HG03378 (cell line): ENCODE measurements at regions not wholly inside any gene's neighbourhood (a gene's known extent, or its start where the extent isn't known, plus 50 kb on each side); places are given as distances from the start of the nearest gene placed in this dataset.

Source experiments
- ATAC-seq: cut with Tn5 transposase; IDR thresholded peaks from one replicate; pipeline ENCODE4 v1.9.1; 2021; ENCODE audit warnings: mild to moderate bottlenecking, moderate library complexity; ENCODE audit not compliant: unreplicated experiment

DNA sequence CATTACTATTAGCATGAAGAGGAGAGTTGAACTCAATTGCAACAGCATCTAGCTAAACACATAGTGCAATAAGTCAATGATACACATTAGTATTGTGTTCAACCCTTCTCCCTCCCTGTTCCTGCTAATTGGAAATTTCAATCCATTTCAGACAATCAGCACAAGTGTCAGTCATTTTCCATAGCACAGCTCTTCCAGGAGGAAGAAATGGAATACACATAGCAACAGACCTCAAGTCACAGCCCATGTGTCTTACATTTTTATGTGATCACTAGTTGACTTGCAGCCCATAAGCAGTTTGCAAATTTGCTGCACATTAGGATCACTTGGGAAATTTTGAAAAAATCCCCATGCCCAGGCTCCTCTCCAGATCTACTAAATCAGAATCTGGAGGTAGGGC, 636.9 kb downstream of the TLE4 start:
- no peak for ATAC-seq

DNA sequence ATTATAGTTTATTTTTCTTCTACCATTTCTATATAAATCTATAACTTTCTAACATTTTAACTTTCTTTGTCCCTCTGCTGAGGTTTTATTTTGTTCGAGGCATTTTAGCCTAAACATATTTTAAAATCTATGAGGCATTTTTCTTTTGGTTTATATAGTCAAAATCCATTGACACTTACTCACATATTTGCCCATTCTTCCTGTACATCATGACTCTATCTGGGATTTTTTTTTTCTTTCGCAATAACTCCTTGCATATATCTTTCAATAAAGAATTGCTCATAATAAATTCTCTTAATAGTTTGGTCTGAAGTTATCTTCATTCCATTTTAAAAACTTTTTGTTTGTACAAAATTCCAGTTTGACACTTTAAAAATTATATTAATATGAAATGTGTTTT, 632.3 kb downstream of the TLE4 start:
- ATAC-seq = no peak

DNA sequence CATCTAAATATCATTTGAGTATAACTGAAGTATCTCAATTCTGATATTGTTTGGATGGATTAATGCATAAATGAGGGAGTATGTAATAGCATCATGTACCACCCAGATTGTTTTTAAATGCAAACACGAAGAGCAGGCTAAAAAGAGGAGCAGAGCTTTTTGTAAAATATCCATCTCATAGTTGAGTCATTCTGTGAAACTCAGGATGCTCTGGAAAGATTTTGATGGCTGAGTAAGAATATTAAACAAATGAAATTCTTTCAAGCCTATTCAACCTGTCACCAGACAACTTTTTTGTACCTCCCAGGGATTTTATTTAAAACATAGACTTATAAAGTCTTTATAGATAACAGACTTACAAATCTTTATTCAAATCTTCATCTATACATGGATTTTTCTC, 625.9 kb downstream of the TLE4 start:
- ATAC-seq = no peak

DNA sequence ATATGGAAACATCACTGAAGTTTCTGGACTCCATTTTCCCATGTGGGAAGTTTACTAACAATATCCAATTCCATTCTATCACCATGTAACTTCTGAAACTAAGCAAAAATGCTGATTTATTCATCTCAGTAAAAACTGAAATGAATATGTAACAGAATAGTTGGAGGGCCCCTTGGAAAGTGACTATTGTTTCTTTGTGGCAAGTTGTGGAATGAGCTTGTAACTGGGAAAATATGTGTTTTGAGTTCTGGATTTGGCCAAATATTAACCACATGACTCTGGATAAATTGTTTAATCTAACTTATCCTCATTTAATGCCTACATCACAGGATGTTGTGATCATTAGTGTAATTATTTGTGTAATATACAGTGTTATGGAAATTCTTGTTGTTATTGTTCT, 619.3 kb downstream of the TLE4 start:
- no peak for ATAC-seq

DNA sequence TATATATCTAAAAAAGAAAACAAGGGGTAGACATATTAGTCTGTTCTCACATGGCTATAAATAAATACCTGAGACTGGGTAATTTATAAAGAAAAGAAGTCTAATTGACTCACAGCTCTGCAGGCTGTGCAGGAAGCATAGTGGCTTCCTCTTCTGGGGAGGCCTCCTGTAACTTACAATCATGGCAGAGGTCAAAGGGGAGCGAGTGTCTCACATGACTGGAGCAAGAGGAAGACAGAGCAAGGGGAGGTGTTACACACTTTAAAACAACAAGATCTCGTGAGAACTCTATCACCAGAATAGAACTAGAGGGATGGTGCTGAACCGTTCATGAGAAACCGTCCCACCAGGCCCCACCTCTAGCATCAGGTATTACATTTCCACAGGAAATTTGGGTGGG, 616.8 kb downstream of the TLE4 start:
- no peak for ATAC-seq

DNA sequence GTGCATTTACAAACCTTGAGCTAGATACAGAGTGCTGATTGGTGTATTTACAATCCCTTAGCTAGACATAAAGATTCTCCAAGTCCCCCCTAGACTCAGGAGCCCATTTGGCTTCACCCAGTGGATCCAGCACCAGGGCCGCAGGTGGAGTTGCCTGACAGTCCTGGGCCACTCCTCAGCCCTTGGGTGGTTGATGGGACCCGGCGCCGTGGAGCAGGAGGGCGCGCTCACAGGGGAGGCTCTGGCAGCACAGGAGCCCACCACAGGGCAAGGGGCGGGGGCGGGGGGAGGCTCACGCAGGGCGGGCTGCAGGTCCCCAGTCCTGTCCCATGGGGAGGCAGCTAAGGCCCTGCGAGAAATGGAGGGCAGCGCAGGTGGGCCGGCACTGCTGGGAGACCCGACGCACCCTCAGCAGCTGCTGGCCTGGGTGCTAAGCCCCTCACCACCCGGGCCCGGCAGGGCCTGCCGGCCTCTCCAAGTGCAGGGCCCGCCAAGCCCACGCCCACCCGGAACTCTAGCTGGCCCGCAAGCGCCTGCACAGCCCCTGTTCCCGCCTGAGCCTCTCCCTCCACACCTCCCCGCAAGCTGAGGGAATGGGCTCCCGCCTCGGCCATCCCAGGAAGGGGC, 613.5 kb downstream of the TLE4 start:
- ATAC-seq = no peak

DNA sequence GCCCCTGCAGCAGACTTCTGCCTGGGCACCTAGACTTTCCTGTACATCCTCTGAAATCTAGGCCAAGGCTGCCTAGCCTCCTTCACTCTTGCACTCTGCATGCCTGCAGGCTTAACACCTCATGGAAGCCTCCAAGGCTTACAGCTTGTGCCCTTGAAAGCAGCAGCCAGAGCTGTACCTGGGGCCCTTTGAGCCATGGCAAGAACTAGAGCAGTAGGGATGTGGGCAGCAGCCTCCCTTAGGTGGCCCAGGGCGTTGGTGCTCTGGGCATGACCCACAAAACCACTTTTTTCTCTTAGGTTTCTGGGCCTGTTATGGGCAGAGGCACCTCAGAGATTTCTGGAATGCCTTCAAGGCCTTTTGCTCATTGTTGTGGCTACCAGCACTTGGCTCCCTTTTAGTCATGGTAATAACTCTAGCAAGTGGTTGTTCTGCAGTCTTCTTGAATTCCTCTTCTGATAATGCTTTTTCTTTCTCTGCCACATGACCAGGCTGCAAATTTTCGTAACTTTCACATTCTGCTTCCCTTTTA, 606.2 kb downstream of the TLE4 start:
- no peak for ATAC-seq

DNA sequence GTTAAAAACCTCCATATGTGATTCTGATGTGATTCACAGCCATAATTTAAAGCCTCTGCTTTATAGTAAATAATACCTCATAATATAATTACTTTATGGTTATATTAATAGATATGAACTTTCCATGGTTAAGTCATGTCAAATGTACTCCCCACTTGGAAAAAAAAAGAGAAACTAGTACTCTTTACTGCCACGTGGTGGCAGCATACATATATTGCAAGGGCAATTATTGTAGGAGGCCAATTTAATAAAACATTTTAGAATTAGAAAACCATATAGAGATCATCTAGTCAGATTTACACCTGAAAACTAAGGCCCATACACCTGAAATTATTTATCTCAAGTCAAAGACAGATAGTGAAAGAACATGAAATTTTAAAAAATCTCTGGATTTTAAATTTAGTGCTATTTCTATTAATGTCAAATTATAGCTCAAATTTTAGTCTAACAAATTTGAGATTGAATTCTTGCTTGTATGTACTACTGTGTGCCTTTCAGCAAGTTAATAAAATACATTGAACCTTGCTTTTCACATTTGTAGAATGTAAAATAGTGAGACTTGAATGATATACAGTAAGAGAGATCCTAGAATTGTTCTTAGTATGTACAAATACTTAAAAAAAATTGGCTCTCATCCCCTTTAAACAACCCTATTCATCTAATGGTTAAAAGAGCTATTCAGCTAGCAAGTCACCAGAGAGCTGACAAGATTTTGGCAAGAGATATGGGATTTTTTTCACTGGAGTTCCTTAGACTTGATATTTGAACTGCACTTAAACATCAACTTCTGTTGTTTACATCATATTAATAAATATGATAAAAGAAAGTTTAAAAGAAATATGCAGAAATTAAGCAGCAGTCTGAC, 603.8 kb downstream of the TLE4 start:
- ATAC-seq = peak; percentile 63

DNA sequence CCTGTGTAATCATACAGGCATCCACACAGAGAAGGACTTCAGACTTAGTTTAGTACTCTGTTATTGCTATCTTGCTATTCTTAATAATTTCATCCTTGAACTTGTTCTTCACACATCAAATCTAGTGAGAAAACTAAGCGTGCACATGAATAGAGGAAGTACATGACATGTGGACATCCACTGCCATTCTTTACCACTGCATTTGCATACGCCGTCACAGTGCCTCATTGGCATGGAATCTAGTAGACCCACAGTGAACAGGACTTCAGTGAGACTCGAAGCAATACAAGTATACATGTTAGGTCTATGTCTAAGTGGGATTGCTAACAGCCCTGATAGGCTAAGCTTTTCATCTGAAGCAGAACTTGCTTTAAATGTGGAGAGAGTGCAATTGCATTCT, 592.1 kb downstream of the TLE4 start:
- peak; percentile 79 for ATAC-seq

DNA sequence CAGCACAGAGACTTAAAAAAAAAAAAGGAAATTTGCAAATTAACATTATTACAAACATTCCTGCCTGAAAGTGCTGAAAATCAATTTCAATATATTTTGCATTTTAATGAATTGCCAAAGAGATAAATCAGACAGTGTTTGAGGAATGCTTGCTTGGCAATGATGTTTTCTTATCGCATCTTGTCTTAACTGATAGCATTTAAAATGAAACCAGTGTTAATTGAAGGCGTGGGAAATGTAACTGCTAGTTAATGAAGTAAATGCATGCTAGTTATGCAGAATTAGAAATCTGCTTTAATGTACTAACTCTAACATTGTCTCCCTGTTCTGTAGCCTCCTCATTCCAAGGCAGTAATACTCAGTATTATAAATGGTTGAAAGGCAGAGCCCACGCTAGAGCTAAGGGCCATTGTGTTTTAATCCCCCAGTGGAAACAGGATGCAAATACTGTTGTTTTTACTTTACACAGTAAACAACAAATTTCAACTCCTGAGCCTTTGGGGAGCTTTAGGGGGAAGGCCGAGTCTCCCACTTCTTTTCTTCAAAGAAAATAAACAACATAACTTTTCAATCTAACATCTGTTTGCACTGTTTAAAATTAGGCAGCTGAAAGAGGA, 586.9 kb downstream of the TLE4 start:
- ATAC-seq = no peak

DNA sequence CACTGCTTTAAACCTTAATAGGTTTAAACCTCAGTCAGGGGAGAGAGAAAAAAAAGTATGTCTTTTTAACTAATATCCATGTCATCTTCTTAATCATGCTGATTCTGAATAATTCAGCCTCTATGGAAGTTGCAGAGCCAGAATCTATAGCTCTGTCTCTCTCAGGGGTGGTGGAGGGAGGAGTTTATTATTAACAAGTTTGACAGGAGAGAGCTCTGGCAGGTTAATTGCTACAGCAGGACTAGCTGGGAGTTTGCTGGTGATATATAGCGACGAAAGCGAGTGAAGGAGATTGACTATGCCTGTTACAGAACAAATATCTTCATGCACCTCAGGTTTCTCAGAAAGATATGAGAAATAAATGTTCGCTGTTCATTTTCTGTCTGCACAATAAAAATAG, 586.4 kb downstream of the TLE4 start:
- ATAC-seq = no peak

DNA sequence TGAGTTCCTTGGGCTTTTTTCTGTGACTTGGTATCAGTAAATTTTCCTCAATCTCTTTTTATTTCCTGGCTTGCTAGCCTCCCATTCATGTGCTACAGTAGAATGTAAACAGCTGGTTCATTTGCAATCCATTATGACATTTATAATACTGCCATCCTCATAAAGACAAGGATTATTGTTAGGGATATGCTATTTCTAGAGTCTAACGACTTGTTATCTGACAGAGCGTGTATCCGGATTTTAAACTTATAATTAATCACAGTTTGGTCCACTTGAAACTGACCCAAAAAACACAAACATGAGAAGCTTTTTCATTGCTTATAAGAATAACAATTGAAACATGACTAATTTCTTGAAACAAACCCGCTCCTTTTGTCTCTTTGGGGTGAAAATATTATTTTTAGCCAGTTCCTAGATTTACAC, 585.8 kb downstream of the TLE4 start:
- ATAC-seq = no peak

DNA sequence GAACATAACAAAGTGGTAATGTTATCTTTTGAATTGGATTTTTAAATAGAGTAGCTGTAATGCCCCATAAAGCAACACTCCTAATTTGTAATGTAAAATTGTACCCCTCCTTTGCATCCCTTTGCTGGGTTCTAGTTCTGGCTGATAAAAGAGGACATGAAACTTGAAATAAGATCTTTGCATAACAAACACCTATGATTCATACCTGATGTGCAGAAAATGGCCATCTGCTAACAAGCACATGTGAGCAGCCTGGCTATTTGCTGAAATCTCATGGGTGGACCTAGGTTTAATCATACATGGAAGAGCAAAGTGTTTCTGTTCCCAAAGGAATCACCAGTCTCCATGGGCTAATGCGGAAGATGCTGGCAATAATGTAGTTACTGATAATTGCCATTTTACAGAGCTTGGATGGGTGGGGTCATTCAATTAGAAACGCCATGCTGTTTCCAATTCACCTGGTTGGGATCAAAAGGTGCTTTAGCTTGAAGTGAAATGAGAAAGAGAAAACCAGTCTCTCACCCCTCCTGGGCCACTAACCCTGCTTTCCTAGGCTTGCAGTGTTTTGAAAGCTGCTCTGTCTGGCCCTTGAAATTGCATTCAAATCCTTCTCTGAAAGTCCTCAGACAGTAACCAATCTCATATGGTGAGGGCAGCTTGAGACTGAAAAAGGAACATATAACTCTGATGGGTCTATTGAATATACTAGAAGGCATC, 585.1 kb downstream of the TLE4 start:
- ATAC-seq = peak; percentile 74

DNA sequence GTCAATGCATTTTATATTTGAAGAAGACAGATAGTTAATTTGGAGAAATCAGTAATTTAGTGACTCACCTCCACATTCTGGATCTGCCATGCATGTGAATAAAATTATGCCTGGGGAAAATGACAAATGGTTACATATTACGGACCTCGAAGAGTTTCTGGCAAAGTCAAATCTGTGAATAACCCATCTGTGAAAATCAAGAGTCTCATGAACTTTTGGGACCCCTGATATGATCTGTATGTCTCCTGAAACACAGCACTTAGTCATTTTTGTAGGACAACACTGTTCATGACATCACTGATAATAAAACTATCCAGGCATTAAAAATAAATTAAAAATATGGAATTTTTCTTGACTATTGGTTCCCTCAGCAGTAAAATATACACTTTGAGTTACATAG, 584.5 kb downstream of the TLE4 start:
- no peak for ATAC-seq

DNA sequence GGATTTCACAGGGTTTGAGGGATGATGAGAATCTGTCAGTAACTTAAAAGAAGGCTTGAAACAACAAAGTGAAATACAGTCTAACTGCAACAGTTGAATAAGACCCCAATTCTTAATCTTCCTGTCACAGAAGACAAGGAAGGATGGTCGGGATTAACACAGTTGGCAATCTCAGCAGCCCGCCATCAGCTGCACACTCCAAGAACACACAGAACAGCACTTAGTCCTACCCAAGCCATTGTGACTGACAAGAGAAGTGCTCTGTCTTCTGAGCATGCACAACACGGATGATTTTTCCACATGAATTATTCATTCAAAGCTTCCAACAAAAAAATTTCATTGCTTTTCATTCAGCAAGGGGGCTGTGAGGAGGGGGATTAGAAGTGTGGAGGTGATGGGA, 576.1 kb downstream of the TLE4 start:
- ATAC-seq = no peak

DNA sequence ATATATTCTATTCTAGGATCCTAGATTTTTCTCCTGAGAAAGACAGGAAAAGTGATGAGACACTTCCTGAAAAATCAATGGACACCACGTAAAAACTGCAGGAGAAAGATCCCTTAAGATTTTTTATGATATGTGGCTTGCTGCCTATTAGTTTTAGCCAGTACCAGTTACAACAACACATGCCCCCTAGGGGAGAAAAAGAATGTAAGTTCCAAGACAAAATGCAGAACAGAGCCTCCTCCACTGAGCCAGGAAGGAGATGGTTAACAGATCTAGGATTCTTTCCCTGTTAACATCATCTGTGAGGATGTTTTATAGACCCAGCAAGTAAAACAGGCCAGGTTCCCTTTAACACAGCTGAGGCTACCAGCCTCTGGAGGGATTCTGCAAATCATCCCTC, 574.7 kb downstream of the TLE4 start:
- no peak for ATAC-seq

DNA sequence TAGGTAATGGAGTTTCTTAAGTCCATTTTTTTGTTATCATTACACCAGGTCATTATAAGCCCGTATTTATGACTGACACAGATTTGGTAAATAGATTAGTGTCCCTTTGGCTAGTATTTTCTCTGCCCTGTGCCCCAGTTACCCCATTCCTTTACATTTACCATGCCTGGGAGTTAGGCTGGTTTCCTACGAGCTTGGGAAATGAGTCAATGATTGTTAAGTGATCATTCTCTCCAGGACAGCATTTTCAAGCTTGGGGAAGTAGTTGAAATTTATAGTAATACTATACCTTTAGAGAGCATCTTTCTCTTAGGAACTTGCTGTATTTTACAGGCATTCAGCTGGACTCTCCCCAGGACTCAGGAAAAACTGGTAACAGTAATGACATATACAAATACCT, 573.1 kb downstream of the TLE4 start:
- no peak for ATAC-seq

DNA sequence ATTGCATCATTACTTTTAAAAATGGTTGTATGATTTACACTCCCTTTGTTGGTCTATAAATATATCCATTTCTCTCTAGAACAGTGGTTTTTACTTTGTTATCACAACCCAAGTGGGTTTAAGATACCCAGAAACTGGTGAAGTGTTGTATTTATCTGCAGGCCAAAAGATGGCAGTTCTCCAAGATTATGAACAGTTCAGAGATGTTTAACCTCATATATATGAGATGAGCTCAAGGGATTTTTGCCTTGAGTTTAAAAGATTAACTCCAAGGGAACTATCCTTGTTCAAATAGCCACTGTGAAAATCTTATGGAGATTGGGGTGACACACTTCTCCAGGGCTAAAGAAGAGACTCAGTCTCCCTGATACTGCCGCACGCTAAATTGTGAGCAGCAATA, 572.6 kb downstream of the TLE4 start:
- no peak for ATAC-seq

DNA sequence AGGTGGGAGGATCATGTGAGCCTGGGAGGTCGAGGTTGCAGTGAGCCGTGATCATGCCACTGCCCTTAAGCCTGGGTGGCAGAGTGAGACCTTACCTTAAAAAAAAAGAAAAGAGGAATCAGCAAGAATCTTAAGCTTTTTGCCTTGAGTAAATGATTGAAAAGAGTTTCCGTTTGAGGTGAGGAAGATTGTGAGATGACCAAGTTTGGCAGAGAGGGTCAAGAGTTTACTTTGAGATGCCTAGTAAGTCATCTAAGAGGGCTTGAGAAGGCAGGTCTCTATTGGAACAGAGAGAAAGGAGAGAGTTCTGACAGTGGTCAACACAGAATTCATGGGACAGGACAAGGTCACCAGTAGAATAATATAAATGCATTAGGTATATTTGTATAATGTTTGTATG, 572.1 kb downstream of the TLE4 start:
- peak; percentile 86 for ATAC-seq

DNA sequence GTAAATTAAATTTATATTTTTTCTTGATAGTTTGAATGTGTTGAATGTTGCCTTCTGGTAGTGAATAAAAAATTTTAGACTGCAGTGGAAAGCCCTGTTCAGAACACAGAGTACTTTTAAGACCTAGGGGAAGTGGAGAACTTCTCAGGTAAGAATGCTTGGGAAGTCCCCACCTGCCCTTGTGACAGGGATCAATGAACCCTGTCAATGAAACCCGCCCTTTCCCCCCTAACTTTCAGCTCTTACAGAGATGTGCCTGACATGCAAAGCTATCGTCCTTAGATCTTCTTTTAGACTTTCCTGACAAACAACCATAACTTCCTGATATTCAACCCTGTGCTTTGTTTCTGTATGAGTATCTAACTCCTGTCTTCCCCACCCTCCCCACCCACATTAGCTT, 562.7 kb downstream of the TLE4 start:
- peak; percentile 98 for ATAC-seq

DNA sequence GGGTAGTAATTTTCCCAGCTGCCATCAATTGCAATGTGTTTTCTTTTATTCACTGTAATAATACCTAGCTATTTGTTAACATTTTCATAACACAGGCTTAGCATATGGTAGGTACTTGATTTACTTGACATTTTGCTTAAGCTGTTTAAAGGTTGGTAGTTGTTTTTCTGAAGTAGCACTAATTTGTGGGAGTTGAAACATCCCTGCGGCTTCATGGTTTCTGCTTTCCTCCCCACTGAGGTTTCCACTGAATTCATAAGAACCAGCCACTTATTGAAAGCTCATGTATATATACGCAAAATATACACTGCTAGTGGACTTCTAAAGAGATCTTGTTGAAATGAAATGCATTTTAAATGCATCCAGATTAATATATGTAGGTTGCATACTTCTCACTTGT, 559.9 kb downstream of the TLE4 start:
- ATAC-seq = no peak
